ENCODE measurements at regions not wholly inside any gene's neighbourhood (a gene's known extent, or its start where the extent isn't known, plus 50 kb on each side); places are given as distances from the start of the nearest gene placed in this dataset.

DNA sequence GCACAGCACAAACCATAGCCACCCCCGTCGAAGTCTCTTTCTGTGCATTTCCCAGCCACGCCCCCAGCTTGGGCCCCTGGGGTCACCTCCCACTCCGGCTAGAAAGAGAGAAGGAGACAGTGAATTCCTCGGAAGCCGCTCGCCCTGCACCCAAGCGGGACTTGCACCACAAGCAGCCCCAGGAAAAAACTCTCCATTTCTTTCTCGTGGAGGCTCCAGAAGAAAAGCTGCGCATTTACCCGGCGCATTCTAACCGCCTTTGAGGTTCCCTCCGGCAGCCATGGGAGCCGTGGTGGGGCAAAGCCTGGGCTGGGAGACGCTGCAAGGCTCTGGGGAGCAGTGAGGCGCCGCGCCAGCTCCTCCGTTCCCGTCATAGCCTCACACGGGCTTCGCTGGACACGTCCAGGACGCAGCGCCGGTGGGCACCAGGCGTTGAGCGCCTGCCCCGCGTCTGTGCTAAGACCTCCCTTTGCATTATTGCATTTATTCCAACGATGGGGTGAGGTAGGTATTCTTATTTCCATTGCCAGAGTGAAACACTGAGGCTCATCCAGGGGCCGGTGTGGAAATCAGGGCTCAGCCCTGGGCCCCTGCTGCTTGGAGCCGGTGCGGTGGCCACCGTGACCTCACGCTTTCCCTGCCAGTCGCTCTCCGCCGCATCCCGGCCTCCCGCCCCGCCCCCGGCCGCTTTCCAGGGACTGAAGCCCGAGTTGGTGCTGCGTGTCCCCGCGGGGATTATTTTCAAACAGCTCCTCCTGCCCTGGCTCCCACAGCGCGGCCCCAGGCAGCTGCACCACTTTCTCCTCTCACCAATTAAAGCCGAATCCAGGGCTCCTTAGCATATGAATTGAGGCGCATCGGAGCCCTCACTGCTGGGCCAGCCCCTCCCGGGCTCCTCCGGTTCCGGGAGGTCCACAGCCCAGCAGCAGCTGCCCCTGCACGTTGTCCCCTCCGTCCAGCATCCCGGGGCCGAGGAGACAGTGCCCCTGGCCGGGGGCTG lies 148.3 kb upstream of the AFDN start (continued):
- TF ChIP-seq, protein P1, sequence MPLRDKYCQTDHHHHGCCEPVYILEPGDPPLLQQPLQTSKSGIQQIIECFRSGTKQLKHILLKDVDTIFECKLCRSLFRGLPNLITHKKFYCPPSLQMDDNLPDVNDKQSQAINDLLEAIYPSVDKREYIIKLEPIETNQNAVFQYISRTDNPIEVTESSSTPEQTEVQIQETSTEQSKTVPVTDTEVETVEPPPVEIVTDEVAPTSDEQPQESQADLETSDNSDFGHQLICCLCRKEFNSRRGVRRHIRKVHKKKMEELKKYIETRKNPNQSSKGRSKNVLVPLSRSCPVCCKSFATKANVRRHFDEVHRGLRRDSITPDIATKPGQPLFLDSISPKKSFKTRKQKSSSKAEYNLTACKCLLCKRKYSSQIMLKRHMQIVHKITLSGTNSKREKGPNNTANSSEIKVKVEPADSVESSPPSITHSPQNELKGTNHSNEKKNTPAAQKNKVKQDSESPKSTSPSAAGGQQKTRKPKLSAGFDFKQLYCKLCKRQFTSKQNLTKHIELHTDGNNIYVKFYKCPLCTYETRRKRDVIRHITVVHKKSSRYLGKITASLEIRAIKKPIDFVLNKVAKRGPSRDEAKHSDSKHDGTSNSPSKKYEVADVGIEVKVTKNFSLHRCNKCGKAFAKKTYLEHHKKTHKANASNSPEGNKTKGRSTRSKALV (CRISPR knock-in tag; IDR thresholded peaks at IDR 0.05): 0 out of 2 replicates have a peak, but pooled peaks have one; percentile 24
- TF ChIP-seq, protein P2, sequence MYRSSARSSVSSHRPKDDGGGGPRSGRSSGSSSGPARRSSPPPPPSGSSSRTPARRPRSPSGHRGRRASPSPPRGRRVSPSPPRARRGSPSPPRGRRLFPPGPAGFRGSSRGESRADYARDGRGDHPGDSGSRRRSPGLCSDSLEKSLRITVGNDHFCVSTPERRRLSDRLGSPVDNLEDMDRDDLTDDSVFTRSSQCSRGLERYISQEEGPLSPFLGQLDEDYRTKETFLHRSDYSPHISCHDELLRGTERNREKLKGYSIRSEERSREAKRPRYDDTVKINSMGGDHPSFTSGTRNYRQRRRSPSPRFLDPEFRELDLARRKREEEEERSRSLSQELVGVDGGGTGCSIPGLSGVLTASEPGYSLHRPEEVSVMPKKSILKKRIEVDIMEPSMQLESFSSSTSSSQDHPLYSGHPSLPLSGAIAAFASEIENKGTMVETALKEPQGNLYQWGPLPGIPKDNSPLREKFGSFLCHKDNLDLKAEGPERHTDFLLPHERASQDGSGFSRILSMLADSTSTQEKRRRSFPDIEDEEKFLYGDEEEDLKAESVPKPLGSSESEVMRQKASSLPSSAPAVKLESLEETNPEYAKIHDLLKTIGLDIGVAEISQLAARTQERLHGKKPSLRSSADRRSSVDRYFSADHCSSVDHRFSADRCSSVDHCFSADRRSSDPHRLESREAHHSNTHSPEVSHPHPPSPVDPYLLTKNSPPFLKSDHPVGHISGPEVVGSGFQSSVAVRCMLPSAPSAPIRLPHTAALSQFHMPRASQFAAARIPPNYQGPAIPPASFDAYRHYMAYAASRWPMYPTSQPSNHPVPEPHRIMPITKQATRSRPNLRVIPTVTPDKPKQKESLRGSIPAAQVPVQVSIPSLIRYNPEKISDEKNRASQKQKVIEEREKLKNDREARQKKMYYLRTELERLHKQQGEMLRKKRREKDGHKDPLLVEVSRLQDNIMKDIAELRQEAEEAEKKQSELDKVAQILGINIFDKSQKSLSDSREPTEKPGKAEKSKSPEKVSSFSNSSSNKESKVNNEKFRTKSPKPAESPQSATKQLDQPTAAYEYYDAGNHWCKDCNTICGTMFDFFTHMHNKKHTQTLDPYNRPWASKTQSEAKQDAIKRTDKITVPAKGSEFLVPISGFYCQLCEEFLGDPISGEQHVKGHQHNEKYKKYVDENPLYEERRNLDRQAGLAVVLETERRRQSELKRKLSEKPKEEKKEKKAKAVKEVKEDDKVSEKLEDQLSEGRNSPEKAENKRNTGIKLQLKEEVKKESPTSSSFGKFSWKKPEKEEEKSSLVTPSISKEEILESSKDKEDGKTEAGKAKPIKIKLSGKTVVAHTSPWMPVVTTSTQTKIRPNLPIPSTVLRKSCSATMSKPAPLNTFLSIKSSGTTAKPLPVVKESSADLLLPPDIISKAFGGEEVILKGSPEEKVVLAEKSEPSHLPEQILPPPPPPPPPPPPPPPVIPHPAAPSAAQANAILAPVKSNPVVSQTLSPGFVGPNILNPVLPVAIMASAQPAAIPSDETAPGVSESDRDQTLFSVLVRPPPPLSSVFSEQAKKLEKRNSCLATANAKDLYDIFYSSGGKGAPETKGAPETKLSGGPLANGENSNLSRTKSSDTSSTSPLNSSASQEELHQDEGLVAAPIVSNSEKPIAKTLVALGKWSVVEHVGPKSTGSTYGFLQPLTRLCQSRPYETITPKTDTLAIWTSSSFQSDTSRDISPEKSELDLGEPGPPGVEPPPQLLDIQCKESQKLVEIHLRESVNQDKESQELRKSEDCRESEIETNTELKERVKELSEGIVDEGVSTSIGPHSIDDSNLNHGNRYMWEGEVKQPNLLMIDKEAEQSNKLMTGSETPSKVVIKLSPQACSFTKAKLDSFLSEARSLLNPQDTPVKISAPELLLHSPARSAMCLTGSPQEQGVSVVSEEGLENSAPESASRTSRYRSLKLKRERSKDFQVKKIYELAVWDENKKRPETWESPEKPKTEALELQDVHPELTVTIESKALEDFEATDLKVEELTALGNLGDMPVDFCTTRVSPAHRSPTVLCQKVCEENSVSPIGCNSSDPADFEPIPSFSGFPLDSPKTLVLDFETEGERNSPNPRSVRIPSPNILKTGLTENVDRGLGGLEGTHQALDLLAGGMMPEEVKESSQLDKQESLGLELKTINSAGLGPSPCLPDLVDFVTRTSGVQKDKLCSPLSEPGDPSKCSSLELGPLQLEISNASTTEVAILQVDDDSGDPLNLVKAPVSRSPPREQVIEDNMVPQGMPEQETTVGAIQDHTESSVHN (CRISPR knock-in tag; IDR thresholded peaks at IDR 0.05): no peak
- TF ChIP-seq SRSF1 (optimal IDR thresholded peaks at IDR 0.05; ENCODE audit: low read depth, low read length) (no peak), RNF2 (conservative IDR thresholded peaks at IDR 0.05; ENCODE audit: low read depth) (no peak), ZNF850 (CRISPR knock-in tag; conservative IDR thresholded peaks at IDR 0.05) (no peak), AKAP8 (CRISPR knock-in tag; IDR thresholded peaks at IDR 0.05) (no peak)
- TF ChIP-seq, protein P3, sequence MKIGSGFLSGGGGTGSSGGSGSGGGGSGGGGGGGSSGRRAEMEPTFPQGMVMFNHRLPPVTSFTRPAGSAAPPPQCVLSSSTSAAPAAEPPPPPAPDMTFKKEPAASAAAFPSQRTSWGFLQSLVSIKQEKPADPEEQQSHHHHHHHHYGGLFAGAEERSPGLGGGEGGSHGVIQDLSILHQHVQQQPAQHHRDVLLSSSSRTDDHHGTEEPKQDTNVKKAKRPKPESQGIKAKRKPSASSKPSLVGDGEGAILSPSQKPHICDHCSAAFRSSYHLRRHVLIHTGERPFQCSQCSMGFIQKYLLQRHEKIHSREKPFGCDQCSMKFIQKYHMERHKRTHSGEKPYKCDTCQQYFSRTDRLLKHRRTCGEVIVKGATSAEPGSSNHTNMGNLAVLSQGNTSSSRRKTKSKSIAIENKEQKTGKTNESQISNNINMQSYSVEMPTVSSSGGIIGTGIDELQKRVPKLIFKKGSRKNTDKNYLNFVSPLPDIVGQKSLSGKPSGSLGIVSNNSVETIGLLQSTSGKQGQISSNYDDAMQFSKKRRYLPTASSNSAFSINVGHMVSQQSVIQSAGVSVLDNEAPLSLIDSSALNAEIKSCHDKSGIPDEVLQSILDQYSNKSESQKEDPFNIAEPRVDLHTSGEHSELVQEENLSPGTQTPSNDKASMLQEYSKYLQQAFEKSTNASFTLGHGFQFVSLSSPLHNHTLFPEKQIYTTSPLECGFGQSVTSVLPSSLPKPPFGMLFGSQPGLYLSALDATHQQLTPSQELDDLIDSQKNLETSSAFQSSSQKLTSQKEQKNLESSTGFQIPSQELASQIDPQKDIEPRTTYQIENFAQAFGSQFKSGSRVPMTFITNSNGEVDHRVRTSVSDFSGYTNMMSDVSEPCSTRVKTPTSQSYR (CRISPR knock-in tag; IDR thresholded peaks at IDR 0.05; ENCODE audit: borderline replicate concordance): no peak
- TF ChIP-seq, protein P4, sequence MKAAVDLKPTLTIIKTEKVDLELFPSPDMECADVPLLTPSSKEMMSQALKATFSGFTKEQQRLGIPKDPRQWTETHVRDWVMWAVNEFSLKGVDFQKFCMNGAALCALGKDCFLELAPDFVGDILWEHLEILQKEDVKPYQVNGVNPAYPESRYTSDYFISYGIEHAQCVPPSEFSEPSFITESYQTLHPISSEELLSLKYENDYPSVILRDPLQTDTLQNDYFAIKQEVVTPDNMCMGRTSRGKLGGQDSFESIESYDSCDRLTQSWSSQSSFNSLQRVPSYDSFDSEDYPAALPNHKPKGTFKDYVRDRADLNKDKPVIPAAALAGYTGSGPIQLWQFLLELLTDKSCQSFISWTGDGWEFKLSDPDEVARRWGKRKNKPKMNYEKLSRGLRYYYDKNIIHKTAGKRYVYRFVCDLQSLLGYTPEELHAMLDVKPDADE (CRISPR knock-in tag; IDR thresholded peaks at IDR 0.05): no peak
- TF ChIP-seq, protein P5, sequence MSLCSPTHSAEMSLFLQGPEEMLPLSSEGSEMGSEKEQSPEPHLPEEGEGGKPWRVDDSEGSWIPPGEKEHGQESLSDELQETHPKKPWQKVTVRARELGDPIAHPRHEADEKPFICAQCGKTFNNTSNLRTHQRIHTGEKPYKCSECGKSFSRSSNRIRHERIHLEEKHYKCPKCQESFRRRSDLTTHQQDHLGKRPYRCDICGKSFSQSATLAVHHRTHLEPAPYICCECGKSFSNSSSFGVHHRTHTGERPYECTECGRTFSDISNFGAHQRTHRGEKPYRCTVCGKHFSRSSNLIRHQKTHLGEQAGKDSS (CRISPR knock-in tag; IDR thresholded peaks at IDR 0.05; ENCODE audit: borderline replicate concordance, low read depth): peak; percentile 41; the same call in 1 of the 2 replicates
